ENCODE measurements at regions not wholly inside any gene's neighbourhood (a gene's known extent, or its start where the extent isn't known, plus 50 kb on each side); places are given as distances from the start of the nearest gene placed in this dataset.
"Not testable (repeated sequence)": the region's sequence is repeated elsewhere in the genome, so short reads cannot be mapped to it uniquely, and the experiment has no call there.

GRCh38 chr1:103469801-103470200 lies 55.7 kb upstream of the RNPC3 start:
- no peak for DNase-seq

GRCh38 chr1:103467100-103467499 lies 58.4 kb upstream of the RNPC3 start:
- no peak for DNase-seq

GRCh38 chr1:103461161-103462105 lies 64.1 kb upstream of the RNPC3 start:
- DNase-seq, result no peak

GRCh38 chr1:103460511-103460910 lies 65.0 kb upstream of the RNPC3 start:
- no peak for DNase-seq

GRCh38 chr1:103459346-103459745 lies 66.2 kb upstream of the RNPC3 start:
- peak in 1 of 51 donors; percentile 4 for DNase-seq

- no peak for DNase-seq
These were observed 67.5 kb upstream of the RNPC3 start for GRCh38 chr1:103457886-103458455.

- no peak for DNase-seq
These were observed 76.9 kb upstream of the RNPC3 start for GRCh38 chr1:103448560-103448959.

GRCh38 chr1:103447471-103447870 lies 78.0 kb upstream of the RNPC3 start:
- DNase-seq, result no peak

- no peak for DNase-seq
These were observed 84.2 kb upstream of the RNPC3 start for GRCh38 chr1:103441342-103441741.

GRCh38 chr1:103436568-103437100 lies 88.9 kb upstream of the RNPC3 start:
- not testable (repeated sequence) for DNase-seq

GRCh38 chr1:103435443-103435842 lies 90.1 kb upstream of the RNPC3 start:
- no peak for DNase-seq

- DNase-seq, result no peak
These were observed 100.8 kb upstream of the RNPC3 start for GRCh38 chr1:103424650-103425049.

GRCh38 chr1:103416681-103417286 lies 108.7 kb upstream of the RNPC3 start:
- DNase-seq, result no peak

- DNase-seq, result no peak
These were observed 137.6 kb upstream of the RNPC3 start for GRCh38 chr1:103387898-103388297.

GRCh38 chr1:103373991-103374390 lies 151.5 kb upstream of the RNPC3 start:
- no peak for DNase-seq

- no peak for DNase-seq
These were observed 152.6 kb upstream of the RNPC3 start for GRCh38 chr1:103372866-103373265.

- DNase-seq, result no peak
These were observed 154.3 kb upstream of the RNPC3 start for GRCh38 chr1:103371234-103371633.

- DNase-seq, result no peak
These were observed 158.3 kb upstream of the RNPC3 start for GRCh38 chr1:103367186-103367585.

- no peak for DNase-seq
These were observed 159.5 kb upstream of the RNPC3 start for GRCh38 chr1:103365860-103366569.

- no peak for DNase-seq
These were observed 162.5 kb upstream of the RNPC3 start for GRCh38 chr1:103363008-103363365.

- DNase-seq, result no peak
These were observed 163.0 kb upstream of the RNPC3 start for GRCh38 chr1:103362348-103363007.
